IPS-15b (cell line): ENCODE measurements at regions not wholly inside any gene's neighbourhood (a gene's known extent, or its start where the extent isn't known, plus 50 kb on each side); places are given as distances from the start of the nearest gene placed in this dataset.
"Not testable (repeated sequence)": the region's sequence is repeated elsewhere in the genome, so short reads cannot be mapped to it uniquely, and the experiment has no call there.

Experiments
- H3K27me3 ChIP-seq: one replicate; pipeline ENCODE4 v1.6.1; 2013; ENCODE audit warnings: low read length; ENCODE audit not compliant: control insufficient read depth, insufficient read depth
- H3K36me3 ChIP-seq: one replicate; pipeline ENCODE4 v1.6.1; 2013; ENCODE audit warnings: low read length; ENCODE audit not compliant: control insufficient read depth, insufficient read depth
- H3K4me1 ChIP-seq: one replicate; pipeline ENCODE4 v1.6.1; 2013; ENCODE audit warnings: mild to moderate bottlenecking, low read length; ENCODE audit not compliant: control insufficient read depth, insufficient read depth
- H3K4me3 ChIP-seq: one replicate; pipeline ENCODE4 v1.5.1; 2013; ENCODE audit warnings: low read depth, low read length
- H3K9ac ChIP-seq: one replicate; pipeline ENCODE4 v1.6.1; 2013; ENCODE audit warnings: low read depth, mild to moderate bottlenecking, low read length
- H3K9me3 ChIP-seq: one replicate; pipeline ENCODE4 v1.6.1; 2013; ENCODE audit warnings: mild to moderate bottlenecking, low read length; ENCODE audit not compliant: control insufficient read depth, insufficient read depth

DNA sequence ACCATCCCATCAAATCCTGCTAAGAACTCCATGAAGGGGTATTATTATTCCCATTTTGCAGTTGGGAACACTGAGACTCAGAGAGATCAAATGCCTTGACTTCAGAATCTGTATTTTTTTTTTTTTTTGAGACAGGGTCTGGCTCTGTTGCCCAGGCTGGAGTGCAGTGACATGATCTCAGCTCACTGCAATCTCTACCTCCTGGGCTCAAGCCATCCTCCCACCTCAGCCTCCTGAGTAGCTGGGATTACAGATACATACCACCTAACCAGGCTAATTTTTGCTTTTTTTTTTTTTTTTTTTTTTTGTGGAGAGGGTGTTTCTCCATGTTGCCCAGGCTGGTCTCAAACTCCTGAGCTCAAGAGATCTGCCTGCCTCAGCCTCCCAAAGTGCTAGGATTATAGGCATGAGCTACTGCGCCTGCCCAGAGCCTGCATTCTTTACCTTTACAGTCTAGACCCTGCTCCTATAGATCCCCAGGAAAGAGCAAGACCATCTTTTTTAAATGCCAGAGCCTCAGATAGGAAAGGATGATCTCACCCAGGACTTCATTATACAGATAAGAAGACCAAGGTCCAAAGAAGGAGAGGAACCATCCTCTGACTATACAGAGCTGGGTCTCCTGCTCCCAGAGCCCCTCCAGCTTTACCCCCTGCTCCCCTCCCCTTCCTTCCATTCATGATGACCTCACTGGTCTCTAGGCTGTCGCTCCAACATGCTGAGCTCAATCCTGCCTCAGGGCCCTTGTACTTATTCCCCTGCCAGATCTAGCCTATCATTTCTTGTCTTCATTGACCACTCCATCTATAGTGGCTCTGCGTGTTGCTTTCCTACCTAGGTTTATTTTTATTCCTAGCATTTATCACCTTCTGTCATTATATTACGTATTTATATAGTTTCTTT is 138.6 kb downstream of the CEBPB start:
- Histone ChIP-seq H3K27me3 (no peaks in the 10 kb centered on the region), H3K9me3 (no peaks in the 10 kb centered on the region), H3K4me3 (no peak overlapping the region), H3K36me3 (no peaks in the 10 kb centered on the region), H3K4me1 (no peaks in the 10 kb centered on the region), H3K9ac (no peak overlapping the region)

DNA sequence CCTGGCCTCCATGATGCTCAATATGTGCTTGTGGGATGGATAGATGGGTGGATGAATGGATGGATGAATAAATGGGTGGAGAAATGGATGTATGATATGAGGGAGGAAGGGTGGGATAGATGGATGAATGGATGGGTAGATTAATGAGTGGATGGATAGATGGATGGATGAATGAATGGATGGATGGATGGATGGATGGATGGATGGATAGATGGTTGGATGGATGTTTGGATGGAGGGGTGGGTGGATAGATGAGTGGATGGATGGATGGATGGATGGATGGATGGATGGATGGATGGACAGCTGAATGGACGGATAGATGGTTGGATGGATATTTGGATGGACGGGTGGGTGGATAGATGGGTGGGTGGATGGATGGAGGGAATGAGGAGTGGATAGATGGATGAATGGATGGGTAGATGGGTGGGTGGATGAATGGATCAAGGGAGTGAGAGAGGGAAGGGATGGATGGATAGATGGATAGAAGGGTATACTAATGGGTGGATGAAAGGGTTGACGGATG is 139.4 kb downstream of the CEBPB start:
- Histone ChIP-seq H3K27me3 (no peaks in the 10 kb centered on the region), H3K9ac (no peak overlapping the region), H3K4me1 (no peaks in the 10 kb centered on the region), H3K36me3 (no peaks in the 10 kb centered on the region), H3K4me3 (no peak overlapping the region), H3K9me3 (no peaks in the 10 kb centered on the region)

DNA sequence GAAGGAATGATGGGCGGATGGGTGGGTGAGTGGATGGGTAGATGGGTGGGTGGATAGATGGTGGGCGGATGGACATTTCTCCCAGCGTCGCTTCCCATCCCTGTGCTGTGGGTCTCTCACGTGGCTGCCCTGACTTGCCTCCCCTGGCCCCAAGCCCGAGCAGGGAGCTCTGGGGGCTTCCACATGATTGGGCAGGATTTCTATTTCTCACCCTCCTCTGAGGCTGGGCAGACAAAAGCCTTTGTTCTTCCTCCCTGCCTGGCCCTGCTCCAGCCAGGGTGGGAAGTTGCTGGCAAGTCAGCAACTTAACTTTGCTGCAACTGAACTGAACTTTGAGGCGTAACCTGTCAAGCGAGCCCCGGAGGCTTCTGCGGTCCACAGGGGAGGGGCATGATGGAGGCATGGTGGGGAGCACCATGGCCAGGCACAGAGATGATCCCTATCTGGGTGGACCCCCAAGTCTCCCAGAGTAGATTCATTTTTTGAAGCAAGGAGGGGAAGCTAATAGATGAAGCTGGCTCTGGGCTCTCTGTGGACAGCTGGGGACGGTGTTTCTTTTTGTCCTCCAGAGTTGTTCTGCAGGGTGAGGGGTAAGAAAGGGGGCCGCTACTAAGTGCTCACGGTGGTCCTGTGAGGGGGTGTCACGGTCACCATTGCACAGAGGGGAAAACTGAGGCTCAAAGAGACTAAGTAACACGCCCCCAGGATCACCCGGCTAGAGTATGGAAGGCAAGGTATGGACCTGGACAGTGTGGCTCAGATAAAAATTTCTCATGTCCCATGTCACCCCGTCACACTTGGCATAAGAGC is 140.1 kb downstream of the CEBPB start:
- Histone ChIP-seq H3K9ac (no peak overlapping the region), H3K4me1 (no peaks in the 10 kb centered on the region), H3K9me3 (no peaks in the 10 kb centered on the region), H3K36me3 (no peaks in the 10 kb centered on the region), H3K27me3 (no peaks in the 10 kb centered on the region), H3K4me3 (no peak overlapping the region)

DNA sequence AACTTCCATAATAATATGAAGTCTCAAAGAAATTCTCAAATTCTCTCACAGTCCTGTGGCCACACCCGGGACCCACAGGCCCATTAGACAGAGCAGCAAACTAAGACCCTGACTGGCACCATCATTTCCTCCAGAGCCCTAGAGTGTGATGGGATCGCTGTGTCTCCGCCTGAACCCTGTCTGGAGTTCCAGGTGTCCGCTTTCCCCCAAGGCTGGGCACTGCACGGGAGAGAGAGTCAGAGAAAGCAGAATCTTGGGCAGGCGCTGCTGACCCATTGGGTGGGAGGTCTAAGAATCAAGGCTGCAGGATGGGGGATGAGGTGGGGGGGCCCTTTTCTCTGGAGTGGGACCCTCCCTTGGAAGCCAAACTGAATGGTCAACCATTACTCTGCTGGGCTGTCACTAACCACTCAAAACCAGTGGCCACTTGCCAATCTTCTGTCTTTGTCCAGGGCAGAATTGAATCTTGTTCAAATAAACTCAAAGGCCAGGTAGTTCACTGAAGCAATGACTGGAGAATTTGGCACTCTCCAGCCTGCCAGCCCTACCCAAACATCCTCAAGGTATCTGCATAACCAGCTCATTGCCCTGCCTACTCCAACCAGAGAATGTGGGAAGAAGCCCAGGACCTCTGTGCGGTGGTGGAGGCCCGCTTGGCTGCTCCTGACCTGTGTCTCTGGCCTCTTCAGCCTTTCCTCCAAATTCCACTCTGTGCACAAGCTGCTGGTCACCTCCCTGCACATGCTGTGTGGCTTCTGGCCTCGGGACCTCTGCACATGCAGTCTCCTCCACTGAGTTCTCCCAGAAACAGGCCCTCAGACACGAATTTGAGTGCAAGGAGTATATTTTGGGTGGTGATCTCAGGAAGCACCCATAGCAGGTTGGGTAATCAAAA is 141.1 kb downstream of the CEBPB start:
- Histone ChIP-seq H3K27me3 (no peaks in the 10 kb centered on the region), H3K4me3 (no peak overlapping the region), H3K4me1 (no peaks in the 10 kb centered on the region)

DNA sequence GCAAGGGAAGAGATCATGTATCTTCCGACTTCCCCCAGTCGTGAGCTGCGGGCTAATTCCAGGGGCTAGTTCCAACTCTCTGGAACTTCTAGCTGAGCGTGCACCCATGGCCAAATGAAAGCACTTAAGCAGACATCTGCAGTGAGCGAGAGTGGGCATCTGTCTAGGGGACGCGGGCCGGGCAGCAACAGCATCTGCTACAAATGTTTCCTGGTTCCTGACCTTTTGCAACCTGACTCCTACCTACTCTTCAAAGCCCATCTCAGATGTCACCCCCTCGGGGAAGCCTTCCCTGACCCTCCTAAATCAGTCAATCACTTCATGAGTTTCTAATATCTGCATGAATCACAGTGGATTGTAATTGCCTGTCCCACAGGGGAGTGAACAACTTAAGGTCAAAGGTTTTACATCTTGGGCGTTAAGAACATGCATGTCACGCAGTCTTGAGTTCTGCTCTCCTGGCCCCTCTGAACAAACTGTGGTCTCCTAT is 141.9 kb downstream of the CEBPB start:
- Histone ChIP-seq H3K9me3 (no peaks in the 10 kb centered on the region), H3K4me3 (no peak overlapping the region), H3K27me3 (no peaks in the 10 kb centered on the region), H3K36me3 (no peaks in the 10 kb centered on the region), H3K4me1 (no peaks in the 10 kb centered on the region), H3K9ac (no peak overlapping the region)

More for the DNA sequence above, 141.1 kb downstream of the CEBPB start:
- H3K9ac ChIP-seq = no peak overlapping the region
- no peaks in the 10 kb centered on the region for H3K9me3 ChIP-seq
- H3K36me3 ChIP-seq = no peaks in the 10 kb centered on the region

DNA sequence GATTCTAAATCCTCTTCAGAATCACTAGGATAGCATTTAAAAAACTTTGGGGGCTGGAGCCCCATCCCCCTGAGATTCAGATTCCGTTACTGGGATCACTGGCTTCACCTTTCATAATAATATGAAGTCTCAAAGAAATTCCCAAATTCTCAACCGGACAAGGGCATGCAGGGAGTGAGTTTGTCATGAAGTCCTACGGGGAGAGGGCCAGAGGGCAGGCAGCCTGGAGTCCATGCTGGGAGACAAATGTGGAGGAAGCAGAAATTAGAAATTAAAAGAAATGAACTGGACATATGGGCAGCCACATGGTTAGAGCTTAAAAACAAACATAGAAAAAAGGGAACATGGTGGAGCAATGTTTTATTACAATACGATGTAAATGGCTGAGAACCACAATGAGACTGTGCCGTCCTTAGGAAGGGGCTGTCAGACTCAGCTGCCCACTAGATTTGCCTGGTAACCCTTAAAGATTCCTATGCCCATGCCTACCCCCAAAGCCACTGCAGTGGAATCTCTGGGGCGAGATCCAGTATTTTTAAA is 142.6 kb downstream of the CEBPB start:
- Histone ChIP-seq H3K9ac (no peak overlapping the region), H3K27me3 (no peaks in the 10 kb centered on the region), H3K36me3 (no peaks in the 10 kb centered on the region), H3K9me3 (no peaks in the 10 kb centered on the region), H3K4me1 (no peaks in the 10 kb centered on the region), H3K4me3 (no peak overlapping the region)

DNA sequence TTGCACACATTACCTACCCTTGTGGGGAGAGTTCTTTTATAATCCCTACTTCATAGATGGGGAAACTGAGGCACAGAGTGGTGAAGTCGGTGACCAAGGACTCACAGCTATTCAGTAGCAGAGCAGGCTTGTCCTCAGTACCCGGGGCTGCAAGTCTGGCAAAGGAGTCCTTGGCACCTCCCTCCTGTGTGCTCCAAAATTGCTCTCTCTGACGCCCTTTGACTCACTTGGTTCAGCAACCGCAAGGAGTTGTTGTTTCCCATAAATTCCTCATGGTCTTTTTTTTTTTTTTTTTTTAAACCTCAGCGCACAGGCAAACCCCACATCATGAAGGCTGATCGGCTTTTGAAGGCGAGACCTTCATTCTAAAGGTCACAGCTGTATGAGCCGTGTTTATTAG is 143.2 kb downstream of the CEBPB start:
- Histone ChIP-seq H3K4me1 (no peaks in the 10 kb centered on the region), H3K27me3 (no peaks in the 10 kb centered on the region), H3K36me3 (no peaks in the 10 kb centered on the region), H3K9ac (no peak overlapping the region), H3K4me3 (no peak overlapping the region), H3K9me3 (no peaks in the 10 kb centered on the region)

DNA sequence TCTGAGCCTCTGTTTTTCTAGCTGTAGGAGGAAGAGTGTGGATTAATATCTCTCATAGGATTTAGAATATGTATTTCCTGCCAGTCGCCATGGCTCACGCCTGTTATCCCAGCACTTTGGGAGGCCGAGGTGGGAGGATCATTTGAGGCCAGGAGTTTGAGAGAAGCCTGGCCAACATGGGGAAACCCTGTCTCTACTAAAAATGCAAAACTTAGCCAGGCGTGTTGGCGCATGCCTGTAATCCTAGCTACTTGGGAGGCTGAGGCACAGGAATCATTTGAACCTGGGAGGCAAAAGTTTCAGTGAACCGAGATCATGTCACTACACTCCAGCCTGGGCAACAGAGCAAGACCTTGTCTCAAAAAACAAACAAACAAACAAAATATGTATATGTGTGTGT is 143.9 kb downstream of the CEBPB start:
- not testable (repeated sequence) for H3K9me3 ChIP-seq, H3K36me3 ChIP-seq, H3K9ac ChIP-seq, H3K4me1 ChIP-seq, H3K4me3 ChIP-seq, H3K27me3 ChIP-seq

DNA sequence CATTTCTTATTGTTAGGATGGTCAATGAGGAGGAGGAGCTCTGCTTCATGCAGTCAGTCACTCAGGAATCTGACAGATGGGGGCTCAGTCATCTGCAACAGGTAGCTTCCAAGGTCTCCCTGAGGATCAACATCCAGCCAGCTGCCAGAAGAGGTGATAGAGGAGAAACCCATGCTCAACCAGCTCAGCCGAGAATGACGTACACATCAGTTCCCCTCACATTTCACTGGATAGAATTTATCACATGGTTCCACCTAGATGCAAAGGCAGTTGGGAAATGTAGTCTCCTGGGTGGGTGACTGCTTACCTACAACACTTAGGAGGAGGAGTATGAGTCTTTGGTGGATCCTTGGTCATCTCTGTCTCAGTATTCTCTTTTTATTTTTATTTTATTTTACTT is 144.5 kb downstream of the CEBPB start:
- Histone ChIP-seq H3K9ac (no peak overlapping the region), H3K4me1 (no peaks in the 10 kb centered on the region), H3K4me3 (no peak overlapping the region), H3K27me3 (no peaks in the 10 kb centered on the region), H3K36me3 (no peaks in the 10 kb centered on the region), H3K9me3 (no peaks in the 10 kb centered on the region)

DNA sequence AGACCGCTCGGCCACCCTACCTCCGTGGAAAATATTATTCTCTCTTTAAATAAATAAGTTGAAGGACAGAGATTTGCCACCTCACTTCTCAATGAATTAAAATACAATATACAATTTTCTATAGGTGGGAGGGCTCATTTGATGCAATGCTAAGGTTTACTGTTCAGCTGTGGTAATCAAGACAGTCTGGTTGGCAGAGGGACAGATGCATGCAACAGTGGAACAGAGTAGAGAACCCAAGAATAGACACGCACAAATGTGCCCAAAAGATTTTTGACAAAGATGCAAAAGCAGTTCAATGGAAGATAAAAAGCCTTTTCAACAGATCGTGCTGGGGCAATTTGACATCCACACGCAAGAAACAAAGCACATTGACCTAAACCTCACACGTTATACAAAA is 145.2 kb downstream of the CEBPB start:
- H3K27me3 ChIP-seq = no peaks in the 10 kb centered on the region
- no peaks in the 10 kb centered on the region for H3K36me3 ChIP-seq
- no peak overlapping the region for H3K9ac ChIP-seq
- H3K4me3 ChIP-seq = no peak overlapping the region
- no peaks in the 10 kb centered on the region for H3K4me1 ChIP-seq
- H3K9me3 ChIP-seq = no peaks in the 10 kb centered on the region

DNA sequence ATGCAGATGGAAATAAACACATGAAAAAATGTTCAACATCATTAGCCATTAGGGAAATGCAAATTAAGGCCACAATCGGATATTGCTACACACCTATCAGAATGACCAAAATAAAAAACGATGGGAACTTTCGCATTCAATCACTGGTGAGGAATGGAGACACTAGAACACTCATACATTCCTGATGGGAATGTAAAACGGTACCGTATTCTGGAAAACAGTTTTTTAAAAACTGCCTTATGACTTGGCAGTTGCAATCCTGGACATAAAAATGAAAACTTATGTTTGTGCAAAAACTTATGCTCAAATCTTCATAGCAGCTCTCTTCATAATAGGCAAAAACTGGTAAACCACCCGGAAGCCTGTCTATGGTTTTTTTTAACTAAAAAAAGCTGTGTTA is 146.0 kb downstream of the CEBPB start:
- Histone ChIP-seq H3K9me3 (no peaks in the 10 kb centered on the region), H3K4me1 (no peaks in the 10 kb centered on the region), H3K36me3 (no peaks in the 10 kb centered on the region), H3K9ac (no peak overlapping the region), H3K27me3 (no peaks in the 10 kb centered on the region), H3K4me3 (no peak overlapping the region)
